ENCODE measurements at regions not wholly inside any gene's neighbourhood (a gene's known extent, or its start where the extent isn't known, plus 50 kb on each side); places are given as distances from the start of the nearest gene placed in this dataset.
"Not testable (repeated sequence)": the region's sequence is repeated elsewhere in the genome, so short reads cannot be mapped to it uniquely, and the experiment has no call there.

DNA sequence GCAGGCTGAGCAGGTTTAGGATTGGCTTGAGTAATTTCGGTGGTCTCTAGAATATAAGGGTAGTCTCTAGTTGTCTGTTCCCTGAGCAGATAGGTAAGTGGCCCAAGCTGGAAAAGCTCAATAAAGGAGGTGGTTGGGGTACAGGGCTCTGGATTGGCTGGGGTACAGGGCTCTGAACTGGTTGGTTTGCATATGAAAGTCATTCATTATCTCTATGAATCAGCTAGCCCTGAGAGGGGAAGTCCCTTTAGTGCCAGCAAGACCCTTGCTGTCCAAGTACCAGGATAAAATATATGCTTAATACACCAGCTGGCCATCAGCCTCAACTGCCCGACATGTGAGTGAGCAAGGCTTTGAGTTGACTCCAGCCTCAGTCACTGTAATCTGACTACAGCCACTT, 93.0 kb downstream of the ZBTB18 start:
- TF ChIP-seq POLR2A (IDR thresholded peaks at IDR 0.05; ENCODE audit: low read length) (no peak), GATA1 (IDR thresholded peaks at IDR 0.05; ENCODE audit: low read depth, low read length) (no peak)
- no peak for DNase-seq

DNA sequence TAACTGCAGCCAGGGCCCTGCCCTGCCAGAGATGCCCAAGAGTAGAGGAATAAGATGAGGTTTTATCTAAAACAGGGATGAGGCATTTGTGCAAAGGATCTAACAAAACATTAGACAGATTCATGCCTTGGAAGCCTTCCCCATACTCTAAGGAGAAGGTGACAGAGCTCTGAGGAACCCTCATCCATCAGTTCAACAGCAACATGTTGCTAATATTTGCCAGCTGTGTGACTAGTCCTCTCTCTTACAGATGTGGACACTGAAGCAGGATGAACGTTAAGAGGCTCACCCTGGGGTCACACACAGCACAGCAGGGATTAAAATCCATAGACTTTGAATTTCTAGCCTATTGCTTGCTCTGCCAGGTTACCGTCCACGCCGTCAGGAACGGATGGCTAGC, 99.0 kb downstream of the ZBTB18 start:
- TF ChIP-seq POLR2A (IDR thresholded peaks at IDR 0.05; ENCODE audit: low read length) (no peak), GATA1 (IDR thresholded peaks at IDR 0.05; ENCODE audit: low read depth, low read length) (no peak)
- DNase-seq = no peak

DNA sequence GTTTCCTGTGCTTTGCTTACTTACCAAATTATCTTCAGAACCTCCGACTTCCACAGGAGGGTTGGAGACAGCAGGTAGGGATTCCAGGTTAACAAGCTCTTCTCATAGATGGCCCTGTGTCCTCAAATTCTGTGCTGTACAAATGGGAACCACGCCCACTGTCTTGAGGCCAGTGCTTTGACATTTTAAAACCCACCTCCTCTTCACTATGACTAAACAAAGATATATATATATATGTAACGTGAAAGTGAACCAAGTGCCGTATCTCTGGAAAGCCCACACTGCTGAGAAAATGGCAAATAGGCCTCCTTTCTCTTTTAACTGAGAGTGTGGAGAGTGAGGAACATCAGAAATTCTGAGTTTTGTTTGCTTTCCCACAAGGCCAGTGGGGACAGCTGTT, 99.6 kb downstream of the ZBTB18 start:
- DNase-seq = no peak
- TF ChIP-seq GATA1 (IDR thresholded peaks at IDR 0.05; ENCODE audit: low read depth, low read length) (no peak), POLR2A (IDR thresholded peaks at IDR 0.05; ENCODE audit: low read length) (no peak)

DNA sequence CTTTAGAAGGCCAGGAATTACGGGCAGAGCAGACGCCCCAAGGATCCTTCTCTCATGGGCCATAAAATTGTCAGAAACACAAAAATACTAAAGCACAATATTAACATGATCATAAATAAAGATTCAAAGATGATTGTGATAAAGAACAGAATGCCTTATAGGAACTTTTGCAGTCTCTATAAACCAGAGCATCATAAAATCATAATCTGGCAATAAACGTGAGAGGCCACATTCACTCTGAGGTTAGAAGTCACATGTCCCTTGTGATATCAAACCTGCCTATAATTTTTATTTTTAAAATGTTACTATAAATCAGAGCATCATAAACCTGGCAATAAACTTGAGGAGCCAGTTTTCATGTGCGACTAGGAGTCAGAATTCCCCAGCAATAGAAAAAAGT, 100.5 kb downstream of the ZBTB18 start:
- no peak for DNase-seq
- no peak for TF ChIP-seq POLR2A (IDR thresholded peaks at IDR 0.05; ENCODE audit: low read length)
- TF ChIP-seq GATA1 (IDR thresholded peaks at IDR 0.05; ENCODE audit: low read depth, low read length) = no peak

DNA sequence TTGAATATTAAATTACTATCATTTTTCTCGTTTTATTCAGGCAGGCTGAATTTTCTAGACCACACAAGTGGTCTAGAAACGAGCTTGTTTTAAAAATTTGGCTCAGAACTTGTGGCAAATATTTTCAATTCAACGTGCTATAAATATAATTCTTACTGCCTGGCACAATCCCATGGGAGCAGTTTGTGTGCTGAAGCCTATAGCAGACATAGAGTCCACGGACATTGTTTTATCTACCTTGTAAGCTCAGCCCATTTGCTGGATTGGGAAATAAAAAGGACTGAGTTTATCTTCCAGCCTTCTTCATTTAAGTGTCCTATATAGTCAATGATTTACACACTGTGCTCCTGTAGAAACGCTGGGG, 103.4 kb downstream of the ZBTB18 start:
- TF ChIP-seq POLR2A (IDR thresholded peaks at IDR 0.05; ENCODE audit: low read length) (no peak), GATA1 (IDR thresholded peaks at IDR 0.05; ENCODE audit: low read depth, low read length) (no peak)
- DNase-seq = no peak

DNA sequence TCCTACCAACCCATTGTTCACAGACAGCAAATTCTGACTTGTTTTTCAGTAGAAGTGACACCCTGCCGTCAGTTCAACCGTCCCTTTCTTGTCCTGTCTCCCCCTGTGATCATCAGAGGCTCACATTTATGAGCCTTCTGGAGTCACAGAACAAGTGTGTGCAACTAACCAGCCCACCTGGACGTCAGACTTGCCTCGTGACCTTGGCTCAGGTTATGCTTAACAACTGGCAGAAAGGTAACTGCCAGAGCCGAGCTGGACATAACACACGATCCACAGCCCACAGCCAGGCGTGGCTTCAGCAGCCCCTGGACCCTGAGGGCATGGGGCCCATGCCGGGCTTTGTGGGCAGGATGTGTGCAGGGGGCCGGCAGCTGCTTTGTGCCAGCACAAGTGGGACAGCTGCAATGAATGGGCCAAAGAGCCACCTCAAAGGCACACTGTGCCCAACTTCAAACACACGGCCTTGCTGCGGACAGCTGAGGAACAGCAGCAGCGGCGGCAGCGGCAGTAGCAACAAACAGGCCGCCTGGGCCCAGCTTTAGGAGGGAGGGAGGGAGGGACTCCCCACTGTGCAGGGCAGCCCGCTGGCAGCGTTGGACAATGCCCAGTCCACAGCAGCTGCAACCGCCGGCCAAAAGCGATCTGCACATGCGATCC, 103.9 kb downstream of the ZBTB18 start:
- TF ChIP-seq POLR2A (IDR thresholded peaks at IDR 0.05; ENCODE audit: low read length) (no peak), GATA1 (IDR thresholded peaks at IDR 0.05; ENCODE audit: low read depth, low read length) (no peak)
- DNase-seq = no peak

DNA sequence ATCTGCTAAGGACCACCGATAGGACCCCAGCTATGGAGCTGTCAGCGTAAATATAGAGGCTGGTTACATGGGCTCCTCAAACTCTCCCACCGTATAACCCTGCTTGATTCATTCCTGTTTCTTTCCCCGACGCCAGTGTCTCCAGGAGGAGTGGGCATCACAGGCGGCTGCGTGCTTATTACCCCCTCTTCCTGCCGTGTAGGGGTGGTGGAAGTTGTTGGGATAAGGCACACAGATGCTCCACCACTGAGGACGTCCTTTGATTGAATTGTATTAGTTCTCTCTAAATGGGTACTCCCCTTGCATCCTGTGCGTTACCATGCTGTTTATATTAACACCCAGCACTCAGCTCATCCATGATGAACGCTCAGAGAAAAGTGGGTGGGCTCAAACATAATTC, 104.6 kb downstream of the ZBTB18 start:
- TF ChIP-seq POLR2A (IDR thresholded peaks at IDR 0.05; ENCODE audit: low read length) = no peak
- TF ChIP-seq GATA1 (IDR thresholded peaks at IDR 0.05; ENCODE audit: low read depth, low read length) = no peak
- no peak for DNase-seq

DNA sequence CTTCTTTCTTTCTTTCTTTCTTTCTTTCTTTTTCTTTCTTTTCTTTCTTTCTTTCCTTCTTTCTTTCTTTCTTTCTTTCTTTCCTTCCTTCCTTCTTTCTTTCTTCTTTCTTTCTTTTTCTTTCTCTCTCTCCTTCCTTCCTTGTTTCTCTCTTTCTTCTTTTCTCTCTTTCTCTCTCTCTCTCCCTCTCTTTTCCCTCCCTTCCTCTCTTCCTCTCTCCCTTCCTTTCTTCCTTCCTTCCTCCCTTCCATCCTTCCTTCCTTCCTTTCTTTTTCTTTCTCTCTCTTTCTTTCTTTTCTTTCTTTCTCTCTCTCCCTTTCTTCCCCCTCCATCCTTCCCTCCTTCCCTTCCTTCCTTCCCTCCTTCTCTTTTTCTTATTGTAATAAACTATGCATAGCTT, 105.5 kb downstream of the ZBTB18 start:
- DNase-seq = not testable (repeated sequence)

DNA sequence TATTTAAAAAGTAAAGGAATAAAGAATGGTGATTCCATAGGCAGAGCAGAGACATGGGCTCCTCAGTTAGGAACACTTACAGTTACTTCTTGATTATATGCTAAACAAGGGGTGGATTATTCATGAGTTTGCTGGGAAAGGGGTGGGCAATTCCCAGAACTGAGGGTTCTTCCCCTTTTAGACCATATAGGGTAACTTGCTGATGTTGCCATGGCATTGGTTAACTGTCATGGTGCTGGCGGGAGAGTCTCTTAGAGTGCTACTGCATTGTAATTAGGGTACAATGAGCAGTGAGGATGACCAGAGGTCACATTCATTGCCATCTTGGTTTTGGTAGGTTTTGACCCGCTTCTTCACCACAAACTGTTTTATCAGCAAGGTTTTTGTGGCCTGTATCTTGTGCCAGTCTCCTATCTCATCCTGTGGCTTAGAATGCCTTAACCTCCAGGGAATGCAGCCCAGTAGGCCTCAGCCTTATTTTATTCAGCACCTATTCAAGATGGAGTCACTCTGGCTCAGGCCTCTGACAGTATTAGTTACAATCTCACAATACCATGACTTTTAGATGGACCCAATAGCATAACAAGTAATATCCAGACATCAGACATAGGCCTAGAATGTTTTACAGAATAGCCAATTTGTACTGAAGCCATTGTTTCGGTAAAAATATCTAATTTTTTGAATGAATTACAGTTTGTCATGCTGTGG, 106.8 kb downstream of the ZBTB18 start:
- no peak for TF ChIP-seq GATA1 (IDR thresholded peaks at IDR 0.05; ENCODE audit: low read depth, low read length)
- TF ChIP-seq POLR2A (IDR thresholded peaks at IDR 0.05; ENCODE audit: low read length) = no peak
- DNase-seq = no peak

DNA sequence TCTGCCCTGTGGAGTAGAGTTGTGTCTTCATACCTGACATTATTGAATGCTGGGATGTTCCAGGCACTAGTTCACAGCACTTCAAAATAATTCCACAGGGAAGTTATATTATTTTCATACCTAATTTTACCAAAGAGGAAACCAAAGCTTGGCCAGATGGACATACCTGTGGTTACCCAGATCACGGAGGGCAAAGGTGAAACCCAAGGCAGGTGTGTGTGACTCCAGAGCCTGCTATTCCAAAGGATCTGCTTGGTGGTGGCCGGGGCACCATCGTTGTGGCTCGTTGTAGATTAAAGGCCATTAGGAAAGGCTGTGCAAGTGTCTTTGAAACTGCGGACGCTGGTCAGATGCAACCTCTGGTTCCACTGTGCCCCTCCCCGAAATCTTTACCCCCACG, 108.6 kb downstream of the ZBTB18 start:
- DNase-seq = no peak
- TF ChIP-seq GATA1 (IDR thresholded peaks at IDR 0.05; ENCODE audit: low read depth, low read length) (no peak), POLR2A (IDR thresholded peaks at IDR 0.05; ENCODE audit: low read length) (no peak)

DNA sequence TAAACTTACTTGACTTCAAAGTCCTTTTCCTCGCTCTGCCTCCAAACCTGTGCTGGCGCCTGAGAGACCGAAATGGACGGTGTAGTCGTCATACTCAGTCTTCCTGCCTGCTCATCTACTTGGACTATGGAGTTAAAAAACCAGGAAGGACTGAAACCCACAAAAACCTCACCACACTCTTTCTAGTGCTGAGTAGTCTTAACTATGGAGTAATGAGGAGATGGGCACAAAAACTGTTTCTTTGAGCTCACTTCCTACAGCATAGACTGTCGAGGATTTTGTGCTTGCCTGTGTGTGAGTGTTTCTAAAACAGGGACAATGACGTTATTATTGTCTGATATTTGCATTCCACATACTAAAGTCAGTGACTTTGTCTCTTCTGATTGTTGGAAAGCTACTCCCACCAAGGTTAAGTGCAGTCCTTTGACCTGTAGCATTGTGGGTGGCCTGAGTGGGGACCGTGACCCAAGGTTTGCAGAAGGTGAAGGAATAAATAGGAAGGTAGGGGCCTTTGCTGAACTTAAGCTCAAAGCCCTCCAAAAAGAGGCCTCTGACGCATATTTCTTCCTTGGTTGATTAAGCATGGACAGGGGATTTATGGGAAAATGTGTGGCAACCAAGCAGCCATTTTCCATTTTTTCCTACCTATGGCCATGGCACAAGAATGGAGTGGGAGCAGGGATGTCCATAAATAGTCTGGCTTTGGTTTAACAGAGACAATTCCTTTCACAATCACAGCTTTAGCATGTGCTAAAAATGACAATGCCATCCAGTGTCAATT, 109.6 kb downstream of the ZBTB18 start:
- TF ChIP-seq GATA1 (IDR thresholded peaks at IDR 0.05; ENCODE audit: low read depth, low read length) (no peak), POLR2A (IDR thresholded peaks at IDR 0.05; ENCODE audit: low read length) (no peak)
- no peak for DNase-seq

DNA sequence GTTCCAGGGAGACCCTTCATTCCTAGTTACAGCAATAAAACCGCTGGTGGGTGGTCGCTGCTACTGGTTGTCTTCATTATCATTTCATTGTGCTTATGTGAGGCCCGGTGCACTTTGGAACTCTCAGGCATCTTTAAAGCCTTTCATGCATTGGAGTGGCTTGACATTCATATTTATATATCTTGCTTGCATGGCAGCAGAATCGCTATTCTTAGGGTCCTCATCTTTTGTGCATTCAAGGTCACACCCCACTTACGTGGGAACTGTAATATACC, 110.1 kb downstream of the ZBTB18 start:
- no peak for TF ChIP-seq POLR2A (IDR thresholded peaks at IDR 0.05; ENCODE audit: low read length)
- no peak for TF ChIP-seq GATA1 (IDR thresholded peaks at IDR 0.05; ENCODE audit: low read depth, low read length)
- no peak for DNase-seq

DNA sequence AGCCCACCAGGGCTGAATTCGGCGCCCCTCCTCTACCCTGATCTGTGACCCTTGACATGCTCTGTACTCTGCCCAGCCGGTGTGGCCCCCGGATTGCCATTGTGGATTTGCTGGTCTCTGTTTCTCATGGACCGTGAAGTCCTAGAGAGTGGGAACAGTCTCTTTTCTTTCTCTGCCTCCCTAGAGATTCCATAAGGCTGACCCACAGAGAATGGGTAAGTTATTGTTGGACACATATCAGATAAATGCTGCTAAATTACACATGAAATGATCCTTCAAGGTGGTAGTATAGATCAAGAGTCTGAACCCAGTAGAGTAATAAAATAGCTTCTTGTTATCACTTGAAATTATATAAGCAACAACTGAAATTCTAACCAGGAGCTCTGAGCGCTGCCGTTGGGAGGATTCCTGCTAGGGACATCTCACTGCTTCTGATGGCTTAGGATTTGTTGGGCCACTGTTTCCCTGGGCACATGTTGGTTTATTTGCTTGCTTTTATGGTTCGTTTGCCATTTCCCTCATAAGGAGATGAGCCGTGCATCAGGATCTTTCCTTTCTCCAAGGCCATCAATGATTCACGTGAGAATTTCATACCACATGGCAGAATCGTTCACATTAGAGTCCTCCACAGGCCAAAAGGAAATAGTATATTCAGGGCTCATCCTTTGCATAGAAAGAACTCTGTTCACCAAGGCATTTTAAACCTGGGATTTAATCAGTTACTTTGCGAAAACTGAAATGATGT, 111.9 kb downstream of the ZBTB18 start:
- DNase-seq = no peak
- no peak for TF ChIP-seq GATA1 (IDR thresholded peaks at IDR 0.05; ENCODE audit: low read depth, low read length)
- TF ChIP-seq POLR2A (IDR thresholded peaks at IDR 0.05; ENCODE audit: low read length) = no peak

DNA sequence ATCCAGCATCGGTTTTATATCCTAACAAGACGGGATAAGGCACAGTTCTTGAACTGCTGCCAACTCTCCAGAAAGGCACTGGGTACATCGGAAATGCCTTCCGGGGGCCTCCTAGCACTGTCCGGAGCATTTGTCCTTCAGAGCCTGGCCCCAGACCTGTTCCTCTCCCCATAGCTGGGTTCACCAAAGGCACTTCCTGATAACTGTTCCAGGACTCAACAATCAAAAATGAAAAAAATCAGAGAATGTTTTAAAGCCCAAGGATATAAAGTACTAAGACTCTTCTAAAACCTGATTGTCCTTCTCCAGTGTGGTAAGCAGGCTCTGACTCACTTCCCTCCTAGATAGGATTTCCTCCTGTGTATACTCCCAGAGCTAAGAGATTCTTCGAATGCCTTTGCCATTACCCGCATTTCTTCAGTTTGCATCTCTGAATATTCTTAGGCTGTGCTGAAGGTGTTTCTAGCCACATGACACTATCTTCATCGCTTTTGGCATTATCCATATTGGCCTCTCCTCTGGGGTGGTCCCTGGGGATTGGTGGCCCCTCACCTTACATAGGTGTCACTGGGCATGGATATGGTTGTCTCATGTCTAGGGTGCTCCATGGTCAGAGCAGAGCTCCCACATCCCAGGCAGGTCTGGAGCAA, 112.9 kb downstream of the ZBTB18 start:
- no peak for DNase-seq
- TF ChIP-seq GATA1 (IDR thresholded peaks at IDR 0.05; ENCODE audit: low read depth, low read length) (no peak), POLR2A (IDR thresholded peaks at IDR 0.05; ENCODE audit: low read length) (no peak)

All from erythroblast (primary cell).